HepG2 (cell line): ENCODE measurements at regions not wholly inside any gene's neighbourhood (a gene's known extent, or its start where the extent isn't known, plus 50 kb on each side); places are given as distances from the start of the nearest gene placed in this dataset.

Source experiments
- ATAC-seq: fragments of 200-7000 bp; cut with Tn5 transposase; 3 replicates; pipeline ENCODE4 v1.9.1; 2020; ENCODE audit warnings: mild to moderate bottlenecking, moderate library complexity
- BruUV-seq: library from RNA; stranded (reverse); fragments of 400-500 nt; replicated peaks from 2 replicates; lab custom pipeline; 2021; lab: Mats Ljungman, UMichigan
- CTCF ChIA-PET: fragments of 300-600 bp; formaldehyde crosslinking; extraction: SDS; loops from one replicate; lab custom pipeline; 2021; ENCODE audit warnings: low total read pairs, inconsistent platforms, low intra/inter-chr PET ratio; lab: Yijun Ruan, JAX
- POLR2A ChIA-PET: fragments of 350-600 bp; sonication (Branson Sonifier 250); formaldehyde crosslinking; loops from one replicate; lab custom pipeline; 2020; ENCODE audit warnings: antibody characterized with exemption, inconsistent platforms; lab: Yijun Ruan, JAX
- DNase-seq: peaks from one replicate; pipeline ENCODE4 v3.0.0-alpha.2; 2015; ENCODE audit warnings: low spot score
- FAIRE-seq: peaks from 3 replicates; lab custom pipeline; 2011; peaks lifted over from hg19 to GRCh38; lab: Jason Lieb, UNC
- H2AFZ ChIP-seq: one replicate; pipeline ENCODE4 v1.6.1; 2011; ENCODE audit warnings: low read length, inconsistent platforms
- H3K27ac ChIP-seq: fragments of 300-600 bp; 3 replicates; pipeline ENCODE4 v1.8.0; 2011; ENCODE audit warnings: mixed run types, mild to moderate bottlenecking, mixed read lengths, low read length, inconsistent platforms; ENCODE audit not compliant: insufficient read depth; ENCODE audit errors: extremely low read length
- H3K27me3 ChIP-seq, 2 experiments: fragments of 200-600 bp in 1 of 2; 2 replicates in 1 of 2; 3 replicates in 1 of 2; pipeline versions ENCODE4 v1.6.0 to v1.8.0; 2011; ENCODE audit warnings: low read length in 2 of 2, mild to moderate bottlenecking in 2 of 2, moderate library complexity in 2 of 2, inconsistent platforms in 1 of 2; ENCODE audit not compliant: insufficient read depth in 2 of 2, control insufficient read depth in 1 of 2
- H3K36me3 ChIP-seq, 2 experiments: fragments of 200-600 bp in 1 of 2; replicated peaks in 1 of 2; 2 replicates in 1 of 2; 3 replicates in 1 of 2; pipeline versions ENCODE4 v1.5.1 to v1.8.0; 2011; ENCODE audit warnings: low read length in 2 of 2, inconsistent platforms in 1 of 2; ENCODE audit not compliant: insufficient read depth in 2 of 2, control insufficient read depth in 1 of 2
- H3K4me1 ChIP-seq: 2 replicates; pipeline ENCODE4 v1.5.1; 2012; ENCODE audit warnings: low read length, inconsistent platforms; ENCODE audit not compliant: insufficient read depth
- H3K4me2 ChIP-seq: 2 replicates; pipeline ENCODE4 v1.6.0; 2011; ENCODE audit warnings: low read depth, low read length, inconsistent platforms
- H3K4me3 ChIP-seq, 3 experiments: fragments of 200-600 bp in 1 of 3; sonication (generic), shearing (Covaris generic) in 1 of 3; replicated peaks in 1 of 3; 2 replicates each; pipeline ENCODE4 v1.5.1; 2011 to 2016; ENCODE audit warnings: low read length in 3 of 3, inconsistent platforms in 2 of 3, low read depth in 2 of 3, mild to moderate bottlenecking in 2 of 3, control low read depth in 1 of 3, mixed read lengths in 1 of 3; ENCODE audit not compliant: insufficient read depth in 1 of 3
- H3K79me2 ChIP-seq: one replicate; pipeline ENCODE4 v1.6.1; 2011; ENCODE audit warnings: low read length, inconsistent platforms; ENCODE audit not compliant: insufficient read depth
- H3K9ac ChIP-seq: 2 replicates; pipeline ENCODE4 v1.6.0; 2011; ENCODE audit warnings: mild to moderate bottlenecking, low read depth, low read length, inconsistent platforms; ENCODE audit not compliant: insufficient read depth
- H3K9me3 ChIP-seq: 2 replicates; pipeline ENCODE4 v1.5.1; 2012; ENCODE audit warnings: mild to moderate bottlenecking, low read length
- H4K20me1 ChIP-seq: 2 replicates; pipeline ENCODE4 v1.6.0; 2011; ENCODE audit warnings: inconsistent platforms, mild to moderate bottlenecking, low read length, moderate library complexity; ENCODE audit not compliant: insufficient read depth
- ATF1 ChIP-seq: IDR thresholded peaks from 2 replicates; pipeline ENCODE4 v1.6.1; 2016; ENCODE audit warnings: mild to moderate bottlenecking, control low read depth
- JUNB ChIP-seq: sonication (generic); formaldehyde crosslinking; IDR thresholded peaks from 2 replicates; pipeline ENCODE4 v1.8.0; 2022; ENCODE audit warnings: missing genetic modification reagents, mild to moderate bottlenecking, borderline replicate concordance
- KDM5B ChIP-seq: sonication (generic); formaldehyde crosslinking; IDR thresholded peaks from 2 replicates; pipeline ENCODE4 v1.4.0; 2020; ENCODE audit warnings: missing genetic modification reagents, mild to moderate bottlenecking, borderline replicate concordance
- RFX3 ChIP-seq: IDR thresholded peaks from 2 replicates; pipeline ENCODE4 v1.6.1; 2016; ENCODE audit warnings: missing biosample characterization, missing genetic modification reagents
- TEAD3 ChIP-seq: optimal IDR thresholded peaks from 2 replicates; pipeline ENCODE3; 2016; ENCODE audit warnings: borderline replicate concordance
- ZKSCAN8 ChIP-seq: IDR thresholded peaks from 2 replicates; pipeline ENCODE4 v1.6.1; 2016; ENCODE audit warnings: borderline replicate concordance, missing genetic modification reagents, missing compliant biosample characterization
- ZNF317 ChIP-seq: sonication (generic); formaldehyde crosslinking; IDR thresholded peaks from 2 replicates; pipeline ENCODE4 v1.5.0; 2020; ENCODE audit warnings: mild to moderate bottlenecking, missing genetic modification reagents
- ZNF629 ChIP-seq: sonication (generic); formaldehyde crosslinking; conservative IDR thresholded peaks from 2 replicates; pipeline ENCODE4 v1.5.0; 2020; ENCODE audit warnings: missing genetic modification reagents
- ZNF75D ChIP-seq: sonication (generic); formaldehyde crosslinking; IDR thresholded peaks from 2 replicates; pipeline ENCODE4 v1.8.1; 2023; ENCODE audit warnings: missing genetic modification reagents, mild to moderate bottlenecking, borderline replicate concordance
- WGBS: methylation state at CpG from one replicate; pipeline ENCODE4 v1.1.6; 2017; ENCODE audit warnings: low lambda C conversion rate; 5-methylcytosine and 5-hydroxymethylcytosine counted together
- in situ Hi-C: cut with HindIII; loops from 2 replicates; pipeline ENCODE4 v1.10.0; 2017; ENCODE audit warnings: low pct_unique_long_range_greater_than_20kb; ENCODE audit not compliant: extremely low pct_ligation_motif_present
- intact Hi-C: fragments of 100-400 bp; cut with micrococcal nuclease; formaldehyde crosslinking; loops from one replicate; pipeline ENCODE4 v1.10.0; 2022; ENCODE audit not compliant: unreplicated experiment
- TF ChIP-seq, protein P1 (sequence below): sonication (generic); formaldehyde crosslinking; IDR thresholded peaks from 2 replicates; pipeline ENCODE4 v1.4.0; 2020; ENCODE audit warnings: missing genetic modification reagents, low read depth, mild to moderate bottlenecking, borderline replicate concordance
- TF ChIP-seq, protein P2 (sequence below): sonication (generic); formaldehyde crosslinking; IDR thresholded peaks from 2 replicates; pipeline ENCODE4 v1.4.0; 2020; ENCODE audit warnings: missing genetic modification reagents
- TF ChIP-seq, protein P3 (sequence below), 2 experiments: fragments of 450-650 bp in 1 of 2; sonication (generic) in 1 of 2; formaldehyde crosslinking in 1 of 2; IDR thresholded peaks; 2 replicates each; pipeline versions ENCODE4 v1.6.1 to v1.8.0; 2016 to 2022; ENCODE audit warnings: antibody characterized with exemption in 1 of 2, mild to moderate bottlenecking in 1 of 2, missing genetic modification reagents in 1 of 2

DNA sequence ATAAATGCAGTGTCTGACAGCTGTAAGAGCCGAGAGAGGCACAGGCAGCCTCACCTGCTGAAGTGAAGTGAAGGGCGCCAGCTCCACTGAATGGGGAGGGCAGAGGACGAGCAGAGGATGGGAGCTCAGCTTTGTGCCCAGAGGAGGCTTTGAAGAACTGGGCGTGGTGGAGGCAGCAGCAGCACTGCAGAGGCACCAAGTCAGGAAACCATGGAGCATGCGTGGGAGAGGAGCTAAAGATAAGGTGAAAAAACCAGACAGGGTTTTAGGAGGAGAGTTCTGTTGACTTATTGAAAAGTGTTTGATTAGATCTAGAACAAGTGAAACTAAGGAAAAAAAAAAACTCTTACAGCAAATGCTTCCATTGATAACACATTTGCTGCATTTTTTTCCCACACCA, 216.4 kb downstream of the CXCL12 start:
- 35% methylated on average over 5 of the region's 5 CpGs for WGBS
- no TSS peak for BruUV-seq
- POLR2A ChIA-PET = no interaction called here

More for the DNA sequence above, 216.4 kb downstream of the CXCL12 start:
- no peak overlapping the region for H3K4me3 ChIP-seq
- ATAC-seq (no peak), DNase-seq (no peak), FAIRE-seq (no peak)
- H3K27ac ChIP-seq = no peak overlapping the region
- TF ChIP-seq ATF1 (no peak), ZNF629 (CRISPR knock-in tag) (no peak), ZKSCAN8 (CRISPR knock-in tag) (no peak), RFX3 (CRISPR knock-in tag) (no peak), TEAD3 (CRISPR knock-in tag) (no peak), JUNB (no peak), ZNF317 (no peak), ZNF75D (CRISPR knock-in tag) (no peak), KDM5B (CRISPR knock-in tag) (no peak)
- TF ChIP-seq, protein P1, sequence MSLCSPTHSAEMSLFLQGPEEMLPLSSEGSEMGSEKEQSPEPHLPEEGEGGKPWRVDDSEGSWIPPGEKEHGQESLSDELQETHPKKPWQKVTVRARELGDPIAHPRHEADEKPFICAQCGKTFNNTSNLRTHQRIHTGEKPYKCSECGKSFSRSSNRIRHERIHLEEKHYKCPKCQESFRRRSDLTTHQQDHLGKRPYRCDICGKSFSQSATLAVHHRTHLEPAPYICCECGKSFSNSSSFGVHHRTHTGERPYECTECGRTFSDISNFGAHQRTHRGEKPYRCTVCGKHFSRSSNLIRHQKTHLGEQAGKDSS (CRISPR knock-in tag) = no peak
- TF ChIP-seq, protein P2, sequence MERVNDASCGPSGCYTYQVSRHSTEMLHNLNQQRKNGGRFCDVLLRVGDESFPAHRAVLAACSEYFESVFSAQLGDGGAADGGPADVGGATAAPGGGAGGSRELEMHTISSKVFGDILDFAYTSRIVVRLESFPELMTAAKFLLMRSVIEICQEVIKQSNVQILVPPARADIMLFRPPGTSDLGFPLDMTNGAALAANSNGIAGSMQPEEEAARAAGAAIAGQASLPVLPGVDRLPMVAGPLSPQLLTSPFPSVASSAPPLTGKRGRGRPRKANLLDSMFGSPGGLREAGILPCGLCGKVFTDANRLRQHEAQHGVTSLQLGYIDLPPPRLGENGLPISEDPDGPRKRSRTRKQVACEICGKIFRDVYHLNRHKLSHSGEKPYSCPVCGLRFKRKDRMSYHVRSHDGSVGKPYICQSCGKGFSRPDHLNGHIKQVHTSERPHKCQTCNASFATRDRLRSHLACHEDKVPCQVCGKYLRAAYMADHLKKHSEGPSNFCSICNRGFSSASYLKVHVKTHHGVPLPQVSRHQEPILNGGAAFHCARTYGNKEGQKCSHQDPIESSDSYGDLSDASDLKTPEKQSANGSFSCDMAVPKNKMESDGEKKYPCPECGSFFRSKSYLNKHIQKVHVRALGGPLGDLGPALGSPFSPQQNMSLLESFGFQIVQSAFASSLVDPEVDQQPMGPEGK (CRISPR knock-in tag) = no peak
- TF ChIP-seq, protein P3, sequence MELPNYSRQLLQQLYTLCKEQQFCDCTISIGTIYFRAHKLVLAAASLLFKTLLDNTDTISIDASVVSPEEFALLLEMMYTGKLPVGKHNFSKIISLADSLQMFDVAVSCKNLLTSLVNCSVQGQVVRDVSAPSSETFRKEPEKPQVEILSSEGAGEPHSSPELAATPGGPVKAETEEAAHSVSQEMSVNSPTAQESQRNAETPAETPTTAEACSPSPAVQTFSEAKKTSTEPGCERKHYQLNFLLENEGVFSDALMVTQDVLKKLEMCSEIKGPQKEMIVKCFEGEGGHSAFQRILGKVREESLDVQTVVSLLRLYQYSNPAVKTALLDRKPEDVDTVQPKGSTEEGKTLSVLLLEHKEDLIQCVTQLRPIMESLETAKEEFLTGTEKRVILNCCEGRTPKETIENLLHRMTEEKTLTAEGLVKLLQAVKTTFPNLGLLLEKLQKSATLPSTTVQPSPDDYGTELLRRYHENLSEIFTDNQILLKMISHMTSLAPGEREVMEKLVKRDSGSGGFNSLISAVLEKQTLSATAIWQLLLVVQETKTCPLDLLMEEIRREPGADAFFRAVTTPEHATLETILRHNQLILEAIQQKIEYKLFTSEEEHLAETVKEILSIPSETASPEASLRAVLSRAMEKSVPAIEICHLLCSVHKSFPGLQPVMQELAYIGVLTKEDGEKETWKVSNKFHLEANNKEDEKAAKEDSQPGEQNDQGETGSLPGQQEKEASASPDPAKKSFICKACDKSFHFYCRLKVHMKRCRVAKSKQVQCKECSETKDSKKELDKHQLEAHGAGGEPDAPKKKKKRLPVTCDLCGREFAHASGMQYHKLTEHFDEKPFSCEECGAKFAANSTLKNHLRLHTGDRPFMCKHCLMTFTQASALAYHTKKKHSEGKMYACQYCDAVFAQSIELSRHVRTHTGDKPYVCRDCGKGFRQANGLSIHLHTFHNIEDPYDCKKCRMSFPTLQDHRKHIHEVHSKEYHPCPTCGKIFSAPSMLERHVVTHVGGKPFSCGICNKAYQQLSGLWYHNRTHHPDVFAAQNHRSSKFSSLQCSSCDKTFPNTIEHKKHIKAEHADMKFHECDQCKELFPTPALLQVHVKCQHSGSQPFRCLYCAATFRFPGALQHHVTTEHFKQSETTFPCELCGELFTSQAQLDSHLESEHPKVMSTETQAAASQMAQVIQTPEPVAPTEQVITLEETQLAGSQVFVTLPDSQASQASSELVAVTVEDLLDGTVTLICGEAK (IDR thresholded peaks at IDR 0.05) = no peak
- TF ChIP-seq, protein P3 (CRISPR knock-in tag; IDR thresholded peaks at IDR 0.05) = no peak
- no peak overlapping the region for H3K9ac ChIP-seq
- H2AFZ ChIP-seq = no peak overlapping the region
- no peaks in the 10 kb centered on the region for H3K79me2 ChIP-seq
- in situ Hi-C loops = no loop called here
- no peaks in the 10 kb centered on the region for H3K9me3 ChIP-seq
- no peak overlapping the region for H3K4me2 ChIP-seq
- H4K20me1 ChIP-seq = no peaks in the 10 kb centered on the region
- H3K4me1 ChIP-seq = peaks cover 44% of the 10 kb centered on the region
- no peaks in the 10 kb centered on the region for H3K27me3 ChIP-seq
- intact Hi-C loops = no loop called here
- H3K36me3 ChIP-seq = no peaks in the 10 kb centered on the region
- CTCF ChIA-PET = no interaction called here
